ENCODE measurements at regions not wholly inside any gene's neighbourhood (a gene's known extent, or its start where the extent isn't known, plus 50 kb on each side); places are given as distances from the start of the nearest gene placed in this dataset.

GRCh38 chr4:126603210-126603609 is 1029.5 kb upstream of the INTU start:
- Histone ChIP-seq H3K4me2 (ENCODE audit: low read depth, low read length) (no peak overlapping the region), H3K36me3 (replicated peaks in 1 of 2; ENCODE audit: control insufficient read depth in 1 of 2, insufficient read depth in 2 of 2, low read length in 2 of 2) (no peaks in the 10 kb centered on the region), H3K4me1 (ENCODE audit: insufficient read depth, low read length) (no peaks in the 10 kb centered on the region), H3K27ac (ENCODE audit: extremely low read length, insufficient read depth, low read length) (no peak overlapping the region), H3K4me3 (replicated peaks in 1 of 3; ENCODE audit: insufficient read depth in 1 of 3, low read depth in 2 of 3, low read length in 3 of 3) (no peak overlapping the region), H3K27me3 (ENCODE audit: control insufficient read depth in 1 of 2, insufficient read depth in 2 of 2, low read length in 2 of 2) (no peaks in the 10 kb centered on the region), H3K9ac (ENCODE audit: insufficient read depth, low read depth, low read length) (no peak overlapping the region), H3K9me3 (ENCODE audit: low read length) (no peaks in the 10 kb centered on the region), H4K20me1 (ENCODE audit: insufficient read depth, low read length) (no peaks in the 10 kb centered on the region), H3K79me2 (ENCODE audit: insufficient read depth, low read length) (no peaks in the 10 kb centered on the region), H2AFZ (ENCODE audit: low read length) (no peak overlapping the region)
- CTCF ChIA-PET (ENCODE audit: low intra/inter-chr PET ratio, low total read pairs), result interaction anchor here (1.9 kb wide), 1 partner anchor 1290 kb away, joined by 7 read pairs; no protein-coding TSS in a partner anchor
- POLR2A ChIA-PET, result no interaction called here
- BruUV-seq (replicated peaks), result no TSS peak
- no peak for DNase-seq (ENCODE audit: low spot score)
- intact Hi-C loops (cut with micrococcal nuclease; ENCODE audit: unreplicated experiment), result loop anchor here (5.0 kb wide), 1 partner anchor 381 kb away; no protein-coding TSS in a partner anchor
- ATAC-seq, result no peak
- 0% methylated on average over 1 of the region's 1 CpG for WGBS (ENCODE audit: low lambda C conversion rate)
- no peak for FAIRE-seq
- TF ChIP-seq ZNF296 (CRISPR knock-in tag; conservative IDR thresholded peaks at IDR 0.05) (no peak), CCDC6 (CRISPR knock-in tag; IDR thresholded peaks at IDR 0.05) (no peak), POLR2AphosphoS5 (IDR thresholded peaks at IDR 0.05; ENCODE audit: low read depth, low read length) (no peak), ZNF598 (CRISPR knock-in tag; IDR thresholded peaks at IDR 0.05; ENCODE audit: borderline replicate concordance) (no peak), ZSCAN31 (CRISPR knock-in tag; IDR thresholded peaks at IDR 0.05; ENCODE audit: low read depth) (no peak), MXI1 (IDR thresholded peaks at IDR 0.05; ENCODE audit: borderline replicate concordance, low read depth, low read length) (no peak), NCOA1 (CRISPR knock-in tag; IDR thresholded peaks at IDR 0.05) (no peak)
- in situ Hi-C loops (cut with HindIII; ENCODE audit: extremely low pct_ligation_motif_present, low pct_unique_long_range_greater_than_20kb), result loop anchor here (25.0 kb wide), 1 partner anchor 1291 kb away; the partner anchor contains the start of gene FAT4

- ATAC-seq, result no peak
- Histone ChIP-seq H3K79me2 (ENCODE audit: insufficient read depth, low read length) (no peaks in the 10 kb centered on the region), H4K20me1 (ENCODE audit: insufficient read depth, low read length) (no peaks in the 10 kb centered on the region), H3K4me2 (ENCODE audit: low read depth, low read length) (no peak overlapping the region), H3K9ac (ENCODE audit: insufficient read depth, low read depth, low read length) (no peak overlapping the region), H3K9me3 (ENCODE audit: low read length) (no peaks in the 10 kb centered on the region), H3K4me1 (ENCODE audit: insufficient read depth, low read length) (no peaks in the 10 kb centered on the region), H3K27ac (ENCODE audit: extremely low read length, insufficient read depth, low read length) (no peak overlapping the region), H2AFZ (ENCODE audit: low read length) (no peak overlapping the region), H3K4me3 (replicated peaks in 1 of 3; ENCODE audit: insufficient read depth in 1 of 3, low read depth in 2 of 3, low read length in 3 of 3) (no peak overlapping the region), H3K27me3 (ENCODE audit: control insufficient read depth in 1 of 2, insufficient read depth in 2 of 2, low read length in 2 of 2) (no peaks in the 10 kb centered on the region), H3K36me3 (replicated peaks in 1 of 2; ENCODE audit: control insufficient read depth in 1 of 2, insufficient read depth in 2 of 2, low read length in 2 of 2) (no peaks in the 10 kb centered on the region)
- no peak for DNase-seq (ENCODE audit: low spot score)
- no TSS peak for BruUV-seq (replicated peaks)
- intact Hi-C loops (cut with micrococcal nuclease; ENCODE audit: unreplicated experiment), result loop anchor here (1.0 to 5.0 kb wide), 2 partner anchors 382 to 1291 kb away; no protein-coding TSS in a partner anchor
- 6% methylated on average over 2 of the region's 2 CpGs for WGBS (ENCODE audit: low lambda C conversion rate)
- ChIA-PET CTCF (ENCODE audit: low intra/inter-chr PET ratio, low total read pairs) (interaction anchor here (1.9 kb wide), 1 partner anchor 1290 kb away, joined by 7 read pairs; no protein-coding TSS in a partner anchor), POLR2A (no interaction called here)
- in situ Hi-C loops (cut with HindIII; ENCODE audit: extremely low pct_ligation_motif_present, low pct_unique_long_range_greater_than_20kb), result loop anchor here (25.0 kb wide), 1 partner anchor 1292 kb away; the partner anchor contains the start of gene FAT4
- FAIRE-seq, result no peak
- TF ChIP-seq ZNF550 (CRISPR knock-in tag; IDR thresholded peaks at IDR 0.05; ENCODE audit: borderline replicate concordance), result no peak
- no peak for TF ChIP-seq ZMYM2 (CRISPR knock-in tag; IDR thresholded peaks at IDR 0.05)
- no peak for TF ChIP-seq PAXIP1 (CRISPR knock-in tag; conservative IDR thresholded peaks at IDR 0.05)
- no peak for TF ChIP-seq ATAD3A (CRISPR knock-in tag; IDR thresholded peaks at IDR 0.05)
- TF ChIP-seq ATF4 (CRISPR knock-in tag; IDR thresholded peaks at IDR 0.05), result no peak
- no peak for TF ChIP-seq ZNF564 (CRISPR knock-in tag; IDR thresholded peaks at IDR 0.05)
- TF ChIP-seq ZNF256 (CRISPR knock-in tag; conservative IDR thresholded peaks at IDR 0.05), result no peak
- TF ChIP-seq WIZ (CRISPR knock-in tag; IDR thresholded peaks at IDR 0.05), result no peak
- no peak for TF ChIP-seq NFYB (CRISPR knock-in tag; IDR thresholded peaks at IDR 0.05)
- no peak for TF ChIP-seq THAP11 (CRISPR knock-in tag; IDR thresholded peaks at IDR 0.05)
These were observed 1028.9 kb upstream of the INTU start for GRCh38 chr4:126603825-126604224.
